HepG2 (cell line): ENCODE measurements at regions not wholly inside any gene's neighbourhood (a gene's known extent, or its start where the extent isn't known, plus 50 kb on each side); places are given as distances from the start of the nearest gene placed in this dataset.

ENCODE experiments used
- AGO2 ChIP-seq: fragments of 200-400 bp; formaldehyde crosslinking; optimal IDR thresholded peaks from 2 replicates; pipeline ENCODE3; 2017; ENCODE audit warnings: mild to moderate bottlenecking, low read depth, low read length, moderate library complexity
- GABPA ChIP-seq, 2 experiments: IDR thresholded peaks; 2 replicates each; pipeline ENCODE4 v1.6.1; 2011 to 2016; ENCODE audit warnings: low read depth in 2 of 2, low read length in 1 of 2, missing biosample characterization in 1 of 2, missing genetic modification characterization in 1 of 2
- GABPB1 ChIP-seq: IDR thresholded peaks from 2 replicates; pipeline ENCODE4 v1.6.1; 2016; ENCODE audit warnings: mild to moderate bottlenecking, missing genetic modification reagents, moderate library complexity, missing compliant biosample characterization
- ISL2 ChIP-seq: sonication (generic); formaldehyde crosslinking; IDR thresholded peaks from 2 replicates; pipeline ENCODE4 v1.5.0; 2020; ENCODE audit warnings: missing genetic modification reagents
- NFE2L2 ChIP-seq: fragments of 150-350 bp; IDR thresholded peaks from 2 replicates; pipeline ENCODE4 v1.6.1; 2014; ENCODE audit warnings: low read length
- NR2F2 ChIP-seq: IDR thresholded peaks from 2 replicates; pipeline ENCODE4 v1.6.1; 2012; ENCODE audit warnings: low read depth, inconsistent platforms, borderline replicate concordance
- RAD21 ChIP-seq: fragments of 450-650 bp; formaldehyde crosslinking; IDR thresholded peaks from 2 replicates; pipeline ENCODE4 v1.5.0; 2020; ENCODE audit warnings: mild to moderate bottlenecking
- SMC3 ChIP-seq: IDR thresholded peaks from 2 replicates; pipeline ENCODE4 v1.6.1; 2011; ENCODE audit warnings: low read length, improper control_type of control experiment
- TAF15 ChIP-seq: fragments of 200-400 bp; formaldehyde crosslinking; IDR thresholded peaks from one replicate; pipeline ENCODE4 v1.6.1; 2018; ENCODE audit warnings: mild to moderate bottlenecking, low read depth, low read length; ENCODE audit not compliant: poor library complexity, severe bottlenecking
- TSC22D2 ChIP-seq: sonication (generic); formaldehyde crosslinking; IDR thresholded peaks from 2 replicates; pipeline ENCODE4 v1.5.1; 2020; ENCODE audit warnings: missing genetic modification reagents, mild to moderate bottlenecking, borderline replicate concordance
- ZFP1 ChIP-seq: IDR thresholded peaks from 2 replicates; pipeline ENCODE4 v1.6.1; 2016
- ZNF205 ChIP-seq: IDR thresholded peaks from 2 replicates; pipeline ENCODE4 v1.6.1; 2018; ENCODE audit warnings: missing biosample characterization, missing genetic modification reagents
- ZNF224 ChIP-seq: sonication (generic); formaldehyde crosslinking; IDR thresholded peaks from 2 replicates; pipeline ENCODE4 v1.5.0; 2020; ENCODE audit warnings: mild to moderate bottlenecking, missing genetic modification reagents
- ZNF24 ChIP-seq: fragments of 450-650 bp; IDR thresholded peaks from 2 replicates; pipeline ENCODE4 v1.6.1; 2017; ENCODE audit warnings: antibody characterized with exemption, mild to moderate bottlenecking
- ZNF253 ChIP-seq: sonication (generic); formaldehyde crosslinking; IDR thresholded peaks from 2 replicates; pipeline ENCODE4 v1.8.0; 2022; ENCODE audit warnings: mild to moderate bottlenecking, missing genetic modification reagents, borderline replicate concordance
- ZNF383 ChIP-seq: sonication (generic); formaldehyde crosslinking; IDR thresholded peaks from 2 replicates; pipeline ENCODE4 v1.4.0; 2020; ENCODE audit warnings: missing genetic modification reagents, mild to moderate bottlenecking, borderline replicate concordance
- ZNF564 ChIP-seq: sonication (generic); formaldehyde crosslinking; IDR thresholded peaks from 2 replicates; pipeline ENCODE4 v1.8.1; 2023; ENCODE audit warnings: mild to moderate bottlenecking, missing genetic modification reagents
- ZNF570 ChIP-seq: sonication (generic); formaldehyde crosslinking; IDR thresholded peaks from 2 replicates; pipeline ENCODE4 v1.4.0; 2020; ENCODE audit warnings: mild to moderate bottlenecking, missing genetic modification reagents, borderline replicate concordance
- ZNF644 ChIP-seq: IDR thresholded peaks from 2 replicates; pipeline ENCODE4 v1.6.1; 2016; ENCODE audit warnings: low read depth
- ZZZ3 ChIP-seq: sonication (generic); formaldehyde crosslinking; IDR thresholded peaks from 2 replicates; pipeline ENCODE4 v1.4.0; 2020; ENCODE audit warnings: missing genetic modification reagents, mild to moderate bottlenecking, borderline replicate concordance
- TF ChIP-seq, protein P1 (sequence below): sonication (generic); formaldehyde crosslinking; IDR thresholded peaks from 2 replicates; pipeline ENCODE4 v1.5.0; 2020; ENCODE audit warnings: mild to moderate bottlenecking, missing genetic modification reagents
- TF ChIP-seq, protein P2 (sequence below), 2 experiments: sonication (generic) in 1 of 2; formaldehyde crosslinking in 1 of 2; IDR thresholded peaks; 2 replicates each; pipeline versions ENCODE4 v1.4.0 to v1.6.1; 2018 to 2020; ENCODE audit warnings: missing genetic modification reagents in 2 of 2, borderline replicate concordance in 1 of 2, low read depth in 1 of 2, mild to moderate bottlenecking in 1 of 2, missing biosample characterization in 1 of 2
- TF ChIP-seq, protein P3 (sequence below): sonication (generic); formaldehyde crosslinking; IDR thresholded peaks from 2 replicates; pipeline ENCODE4 v1.4.0; 2020; ENCODE audit warnings: missing genetic modification reagents
- TF ChIP-seq, protein P4 (sequence below): sonication (generic); formaldehyde crosslinking; IDR thresholded peaks from 2 replicates; pipeline ENCODE4 v1.4.0; 2020; ENCODE audit warnings: missing genetic modification reagents

DNA sequence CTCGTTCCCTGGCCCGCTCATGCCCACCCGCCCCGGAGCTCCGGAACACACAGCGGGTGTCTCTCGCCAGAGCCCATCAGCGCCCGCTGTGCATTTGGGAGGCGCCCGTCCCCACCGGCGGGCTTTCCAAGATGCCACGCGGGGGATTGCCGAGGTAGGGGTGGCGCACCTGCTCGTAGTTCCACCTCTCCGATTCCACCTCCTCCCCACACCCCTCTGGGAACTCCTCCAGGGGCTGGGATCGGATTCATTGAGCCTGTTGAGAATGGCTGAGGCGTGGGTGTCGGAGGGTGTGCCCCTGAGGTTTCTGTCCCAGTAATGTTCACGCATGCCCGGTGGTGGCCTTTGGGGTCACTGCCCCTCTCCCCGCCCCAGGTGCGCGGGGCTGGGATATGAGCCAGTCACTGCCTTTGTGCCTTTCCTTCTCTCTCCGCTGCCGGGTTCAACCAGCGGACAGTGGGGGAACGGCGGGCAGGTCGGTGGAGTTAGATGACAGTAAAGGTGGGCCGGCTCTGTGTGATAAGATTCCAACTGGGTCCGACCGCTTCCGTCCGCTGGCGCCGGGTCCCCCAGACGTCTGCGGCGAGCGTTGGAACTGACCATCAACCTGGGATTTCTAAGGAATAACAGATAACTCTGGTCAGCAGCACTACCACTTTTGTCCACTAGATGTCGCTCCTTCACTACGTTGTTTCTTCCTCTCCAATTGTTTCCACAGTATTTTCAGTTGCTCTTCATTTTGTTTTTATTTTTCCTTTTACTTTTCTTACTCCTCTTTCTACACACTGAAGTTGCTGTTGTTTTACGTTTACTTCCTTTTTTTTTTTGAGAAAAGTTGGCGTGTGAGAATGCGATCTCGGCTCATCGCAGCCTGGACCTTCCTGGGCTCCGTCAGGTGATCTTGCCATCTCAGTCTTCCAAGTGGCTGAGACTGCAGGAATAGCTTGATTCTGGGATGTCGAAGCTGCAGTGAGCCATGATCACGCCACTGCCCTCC, 178.1 kb upstream of the ALG10B start (continued):
- TF ChIP-seq, protein P1, sequence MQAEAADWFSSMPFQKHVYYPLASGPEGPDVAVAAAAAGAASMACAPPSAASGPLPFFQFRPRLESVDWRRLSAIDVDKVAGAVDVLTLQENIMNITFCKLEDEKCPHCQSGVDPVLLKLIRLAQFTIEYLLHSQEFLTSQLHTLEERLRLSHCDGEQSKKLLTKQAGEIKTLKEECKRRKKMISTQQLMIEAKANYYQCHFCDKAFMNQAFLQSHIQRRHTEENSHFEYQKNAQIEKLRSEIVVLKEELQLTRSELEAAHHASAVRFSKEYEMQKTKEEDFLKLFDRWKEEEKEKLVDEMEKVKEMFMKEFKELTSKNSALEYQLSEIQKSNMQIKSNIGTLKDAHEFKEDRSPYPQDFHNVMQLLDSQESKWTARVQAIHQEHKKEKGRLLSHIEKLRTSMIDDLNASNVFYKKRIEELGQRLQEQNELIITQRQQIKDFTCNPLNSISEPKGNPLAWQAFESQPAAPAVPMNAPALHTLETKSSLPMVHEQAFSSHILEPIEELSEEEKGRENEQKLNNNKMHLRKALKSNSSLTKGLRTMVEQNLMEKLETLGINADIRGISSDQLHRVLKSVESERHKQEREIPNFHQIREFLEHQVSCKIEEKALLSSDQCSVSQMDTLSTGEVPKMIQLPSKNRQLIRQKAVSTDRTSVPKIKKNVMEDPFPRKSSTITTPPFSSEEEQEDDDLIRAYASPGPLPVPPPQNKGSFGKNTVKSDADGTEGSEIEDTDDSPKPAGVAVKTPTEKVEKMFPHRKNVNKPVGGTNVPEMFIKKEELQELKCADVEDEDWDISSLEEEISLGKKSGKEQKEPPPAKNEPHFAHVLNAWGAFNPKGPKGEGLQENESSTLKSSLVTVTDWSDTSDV: no peak
- TF ChIP-seq, protein P2, sequence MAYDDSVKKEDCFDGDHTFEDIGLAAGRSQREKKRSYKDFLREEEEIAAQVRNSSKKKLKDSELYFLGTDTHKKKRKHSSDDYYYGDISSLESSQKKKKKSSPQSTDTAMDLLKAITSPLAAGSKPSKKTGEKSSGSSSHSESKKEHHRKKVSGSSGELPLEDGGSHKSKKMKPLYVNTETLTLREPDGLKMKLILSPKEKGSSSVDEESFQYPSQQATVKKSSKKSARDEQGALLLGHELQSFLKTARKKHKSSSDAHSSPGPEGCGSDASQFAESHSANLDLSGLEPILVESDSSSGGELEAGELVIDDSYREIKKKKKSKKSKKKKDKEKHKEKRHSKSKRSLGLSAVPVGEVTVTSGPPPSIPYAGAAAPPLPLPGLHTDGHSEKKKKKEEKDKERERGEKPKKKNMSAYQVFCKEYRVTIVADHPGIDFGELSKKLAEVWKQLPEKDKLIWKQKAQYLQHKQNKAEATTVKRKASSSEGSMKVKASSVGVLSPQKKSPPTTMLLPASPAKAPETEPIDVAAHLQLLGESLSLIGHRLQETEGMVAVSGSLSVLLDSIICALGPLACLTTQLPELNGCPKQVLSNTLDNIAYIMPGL (CRISPR knock-in tag; IDR thresholded peaks at IDR 0.05; ENCODE audit: borderline replicate concordance in 1 of 2, low read depth in 1 of 2): peak in 1 of 2 experiments; percentile 22; a peak in 1 of 4 replicates
- TF ChIP-seq, protein P3, sequence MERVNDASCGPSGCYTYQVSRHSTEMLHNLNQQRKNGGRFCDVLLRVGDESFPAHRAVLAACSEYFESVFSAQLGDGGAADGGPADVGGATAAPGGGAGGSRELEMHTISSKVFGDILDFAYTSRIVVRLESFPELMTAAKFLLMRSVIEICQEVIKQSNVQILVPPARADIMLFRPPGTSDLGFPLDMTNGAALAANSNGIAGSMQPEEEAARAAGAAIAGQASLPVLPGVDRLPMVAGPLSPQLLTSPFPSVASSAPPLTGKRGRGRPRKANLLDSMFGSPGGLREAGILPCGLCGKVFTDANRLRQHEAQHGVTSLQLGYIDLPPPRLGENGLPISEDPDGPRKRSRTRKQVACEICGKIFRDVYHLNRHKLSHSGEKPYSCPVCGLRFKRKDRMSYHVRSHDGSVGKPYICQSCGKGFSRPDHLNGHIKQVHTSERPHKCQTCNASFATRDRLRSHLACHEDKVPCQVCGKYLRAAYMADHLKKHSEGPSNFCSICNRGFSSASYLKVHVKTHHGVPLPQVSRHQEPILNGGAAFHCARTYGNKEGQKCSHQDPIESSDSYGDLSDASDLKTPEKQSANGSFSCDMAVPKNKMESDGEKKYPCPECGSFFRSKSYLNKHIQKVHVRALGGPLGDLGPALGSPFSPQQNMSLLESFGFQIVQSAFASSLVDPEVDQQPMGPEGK (CRISPR knock-in tag): no peak
- peak; percentile 44 for TF ChIP-seq GABPB1 (CRISPR knock-in tag)
- TF ChIP-seq ZNF24: no peak
- no peak for TF ChIP-seq ZNF570 (CRISPR knock-in tag)
- TF ChIP-seq AGO2: no peak
- TF ChIP-seq NR2F2: no peak
- TF ChIP-seq TAF15: no peak
- no peak for TF ChIP-seq GABPA (IDR thresholded peaks at IDR 0.05; ENCODE audit: low read depth, low read length)
- no peak for TF ChIP-seq GABPA (CRISPR knock-in tag; IDR thresholded peaks at IDR 0.05; ENCODE audit: low read depth)
- peak; percentile 76 for TF ChIP-seq SMC3
- TF ChIP-seq ZNF253 (CRISPR knock-in tag): no peak
- no peak for TF ChIP-seq TSC22D2 (CRISPR knock-in tag)
- TF ChIP-seq ZNF205: no peak
- TF ChIP-seq RAD21 (CRISPR knock-in tag): peak; percentile 40; the same call in 1 of the 2 replicates
- TF ChIP-seq ZNF644 (CRISPR knock-in tag): no peak
- TF ChIP-seq ZFP1: no peak
- TF ChIP-seq ZNF383 (CRISPR knock-in tag): no peak
- TF ChIP-seq NFE2L2: no peak
- no peak for TF ChIP-seq ZZZ3 (CRISPR knock-in tag)
- TF ChIP-seq, protein P4, sequence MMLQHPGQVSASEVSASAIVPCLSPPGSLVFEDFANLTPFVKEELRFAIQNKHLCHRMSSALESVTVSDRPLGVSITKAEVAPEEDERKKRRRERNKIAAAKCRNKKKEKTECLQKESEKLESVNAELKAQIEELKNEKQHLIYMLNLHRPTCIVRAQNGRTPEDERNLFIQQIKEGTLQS (CRISPR knock-in tag): no peak
- TF ChIP-seq ZNF564: no peak
- TF ChIP-seq ISL2: no peak
- no peak for TF ChIP-seq ZNF224 (CRISPR knock-in tag)
